ENCODE measurements at regions not wholly inside any gene's neighbourhood (a gene's known extent, or its start where the extent isn't known, plus 50 kb on each side); places are given as distances from the start of the nearest gene placed in this dataset.

GRCh38 chr6:27121640-27122039, 125.9 kb upstream of the PRSS16 start:
- WGBS = 98% methylated on average over 2 of the region's 2 CpGs
- no peak for TF ChIP-seq SP1 (IDR thresholded peaks at IDR 0.05)
- TF ChIP-seq CTCF (IDR thresholded peaks at IDR 0.05; ENCODE audit: low read depth, low read length, missing input control) = no peak
- no peak for TF ChIP-seq HNF4A (conservative IDR thresholded peaks at IDR 0.05)
- TF ChIP-seq EGR1 (IDR thresholded peaks at IDR 0.05; ENCODE audit: low read depth in 2 of 2) = no peak
- no peak for TF ChIP-seq RXRA (IDR thresholded peaks at IDR 0.05)
- no peak for TF ChIP-seq ZBTB33 (IDR thresholded peaks at IDR 0.05)
- no peak for TF ChIP-seq MAX (IDR thresholded peaks at IDR 0.05)
- no peak for TF ChIP-seq YY1 (IDR thresholded peaks at IDR 0.05)
- no peak for TF ChIP-seq JUND (IDR thresholded peaks at IDR 0.05)
- no peak for TF ChIP-seq TAF1 (conservative IDR thresholded peaks at IDR 0.05)
- no peak for TF ChIP-seq NR2F2 (IDR thresholded peaks at IDR 0.05)
- TF ChIP-seq FOXA2 (IDR thresholded peaks at IDR 0.05) = no peak
- no peak overlapping the region for H3K4me3 ChIP-seq (ENCODE audit: low read depth in 1 of 3, low read length in 3 of 3)
- no peak overlapping the region for H3K9ac ChIP-seq (ENCODE audit: low read depth in 1 of 2, low read length in 2 of 2)
- no peaks in the 10 kb centered on the region for H3K4me1 ChIP-seq (ENCODE audit: control insufficient read depth in 4 of 4, insufficient read depth in 4 of 4, low read length in 3 of 4)
- no peak for DNase-seq (ENCODE audit: low spot score)
- no peak overlapping the region for H3K27ac ChIP-seq (ENCODE audit: low read depth in 1 of 2, low read length in 2 of 2)
- H3K9me3 ChIP-seq (ENCODE audit: control insufficient read depth in 4 of 4, low read length in 3 of 4) = no peaks in the 10 kb centered on the region
- H3K36me3 ChIP-seq (ENCODE audit: control insufficient read depth in 4 of 4, insufficient read depth in 3 of 4, low read depth in 1 of 4, low read length in 3 of 4) = no peaks in the 10 kb centered on the region
- H3K27me3 ChIP-seq (ENCODE audit: control insufficient read depth in 4 of 4, insufficient read depth in 4 of 4, low read length in 3 of 4) = no peaks in the 10 kb centered on the region

- DNase-seq (ENCODE audit: low spot score) = no peak
- WGBS = 93% methylated on average over 4 of the region's 4 CpGs
- no peaks in the 10 kb centered on the region for H3K36me3 ChIP-seq (ENCODE audit: control insufficient read depth in 4 of 4, insufficient read depth in 3 of 4, low read depth in 1 of 4, low read length in 3 of 4)
- no peaks in the 10 kb centered on the region for H3K9me3 ChIP-seq (ENCODE audit: control insufficient read depth in 4 of 4, low read length in 3 of 4)
- H3K4me3 ChIP-seq (ENCODE audit: low read depth in 1 of 3, low read length in 3 of 3) = no peak overlapping the region
- no peaks in the 10 kb centered on the region for H3K27me3 ChIP-seq (ENCODE audit: control insufficient read depth in 4 of 4, insufficient read depth in 4 of 4, low read length in 3 of 4)
- no peak overlapping the region for H3K9ac ChIP-seq (ENCODE audit: low read depth in 1 of 2, low read length in 2 of 2)
- no peak overlapping the region for H3K27ac ChIP-seq (ENCODE audit: low read depth in 1 of 2, low read length in 2 of 2)
- H3K4me1 ChIP-seq (ENCODE audit: control insufficient read depth in 4 of 4, insufficient read depth in 4 of 4, low read length in 3 of 4) = peaks cover 0 to 3% (median 0%) of the 10 kb centered on the region in 4 donors
- TF ChIP-seq EGR1 (IDR thresholded peaks at IDR 0.05; ENCODE audit: low read depth in 2 of 2) = no peak
- no peak for TF ChIP-seq TAF1 (conservative IDR thresholded peaks at IDR 0.05)
- no peak for TF ChIP-seq ATF3 (IDR thresholded peaks at IDR 0.05)
- no peak for TF ChIP-seq GABPA (IDR thresholded peaks at IDR 0.05 in 1 of 2, conservative IDR thresholded peaks at IDR 0.05 in 1 of 2)
- no peak for TF ChIP-seq CTCF (IDR thresholded peaks at IDR 0.05; ENCODE audit: low read depth, low read length, missing input control)
- TF ChIP-seq FOXA2 (IDR thresholded peaks at IDR 0.05) = no peak
- no peak for TF ChIP-seq RXRA (IDR thresholded peaks at IDR 0.05)
- no peak for TF ChIP-seq SP1 (IDR thresholded peaks at IDR 0.05)
- no peak for TF ChIP-seq YY1 (IDR thresholded peaks at IDR 0.05)
- no peak for TF ChIP-seq HNF4G (IDR thresholded peaks at IDR 0.05)
- TF ChIP-seq REST (IDR thresholded peaks at IDR 0.05) = no peak
- TF ChIP-seq FOXA1 (IDR thresholded peaks at IDR 0.05) = no peak
- TF ChIP-seq JUND (IDR thresholded peaks at IDR 0.05) = no peak
- no peak for TF ChIP-seq ZBTB33 (IDR thresholded peaks at IDR 0.05)
- TF ChIP-seq RAD21 (IDR thresholded peaks at IDR 0.05) = no peak
- TF ChIP-seq MAX (IDR thresholded peaks at IDR 0.05) = no peak
- TF ChIP-seq HNF4A (conservative IDR thresholded peaks at IDR 0.05) = no peak
Measured at GRCh38 chr6:27124252-27124657, 123.2 kb upstream of the PRSS16 start.
